Tibial artery (tissue), 4 donors: ENCODE measurements at regions not wholly inside any gene's neighbourhood (a gene's known extent, or its start where the extent isn't known, plus 50 kb on each side); places are given as distances from the start of the nearest gene placed in this dataset.

Experiments
- DNase-seq, 2 donors: peaks; one replicate each; pipeline ENCODE4 v3.0.0-alpha.2; 2019
- H3K27ac ChIP-seq, 2 donors: fragments of 200-600 bp; sonication (generic) in 1 of 2; 1 replicate in 1 of 2; 2 replicates in 1 of 2; pipeline ENCODE4 v1.5.1; 2018 to 2019; ENCODE audit warnings: mild to moderate bottlenecking in 1 of 2
- H3K27me3 ChIP-seq, 2 donors: fragments of 200-600 bp; sonication (generic) in 1 of 2; one replicate each; pipeline versions ENCODE4 v1.5.1 to v1.6.0; 2016 to 2019
- H3K36me3 ChIP-seq, 3 donors: fragments of 200-600 bp; sonication (generic) in 2 of 3; one replicate each; pipeline ENCODE4 v1.5.1; 2016 to 2019; ENCODE audit warnings: mild to moderate bottlenecking in 2 of 3
- H3K4me1 ChIP-seq, 4 donors: fragments of 200-600 bp; sonication (generic) in 2 of 4; 1 replicate in 3 of 4; 2 replicates in 1 of 4; pipeline ENCODE4 v1.5.1; 2016 to 2019
- H3K4me3 ChIP-seq, 2 donors: fragments of 200-600 bp; sonication (generic) in 1 of 2; 1 replicate in 1 of 2; 2 replicates in 1 of 2; pipeline ENCODE4 v1.5.1; 2018 to 2019; ENCODE audit warnings: mild to moderate bottlenecking in 2 of 2
- H3K9me3 ChIP-seq, 3 donors: fragments of 200-600 bp; sonication (generic) in 1 of 3; one replicate each; pipeline ENCODE4 v1.5.1; 2016 to 2019
- CTCF ChIP-seq, 2 experiments: fragments of 200-600 bp in 1 of 2; fragments of 450-650 bp in 1 of 2; IDR thresholded peaks; one replicate each; pipeline ENCODE4 v1.5.1; 2017 to 2019; ENCODE audit warnings: antibody characterized with exemption in 2 of 2, mild to moderate bottlenecking in 1 of 2, moderate library complexity in 1 of 2
- intact Hi-C: fragments of 100-400 bp; cut with DNase I; formaldehyde crosslinking; loops from one replicate; pipeline ENCODE4 v1.15.0; 2023; ENCODE audit warnings: low total_unique reads

DNA sequence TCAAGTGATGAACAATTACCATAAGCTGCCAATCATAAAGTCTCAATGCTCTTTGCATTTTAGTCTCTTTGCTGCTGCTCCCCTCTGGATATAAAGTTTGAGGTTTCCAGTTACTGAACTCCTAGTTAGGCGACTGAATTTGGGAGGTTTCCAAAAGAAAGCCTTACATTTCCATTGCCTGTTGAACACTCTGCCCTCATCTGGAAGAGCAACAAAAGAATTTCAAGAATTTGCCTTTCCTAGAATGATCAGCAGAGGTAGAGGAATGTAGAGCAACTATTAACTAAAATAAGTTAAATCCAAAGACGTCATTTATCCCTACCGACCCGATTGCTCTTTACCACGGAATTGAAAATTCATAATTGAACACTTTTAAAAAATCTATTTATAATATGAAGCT lies 53.4 kb upstream of the PRICKLE2 start:
- H3K27me3 ChIP-seq, result no peaks in the 10 kb centered on the region
- no peaks in the 10 kb centered on the region for H3K9me3 ChIP-seq
- DNase-seq, result no peak
- no peaks in the 10 kb centered on the region for H3K4me1 ChIP-seq
- no peak overlapping the region for H3K27ac ChIP-seq
- H3K36me3 ChIP-seq, result no peaks in the 10 kb centered on the region
- no peak for TF ChIP-seq CTCF (IDR thresholded peaks at IDR 0.05)
- no peak overlapping the region for H3K4me3 ChIP-seq
- intact Hi-C loops, result no loop called here

DNA sequence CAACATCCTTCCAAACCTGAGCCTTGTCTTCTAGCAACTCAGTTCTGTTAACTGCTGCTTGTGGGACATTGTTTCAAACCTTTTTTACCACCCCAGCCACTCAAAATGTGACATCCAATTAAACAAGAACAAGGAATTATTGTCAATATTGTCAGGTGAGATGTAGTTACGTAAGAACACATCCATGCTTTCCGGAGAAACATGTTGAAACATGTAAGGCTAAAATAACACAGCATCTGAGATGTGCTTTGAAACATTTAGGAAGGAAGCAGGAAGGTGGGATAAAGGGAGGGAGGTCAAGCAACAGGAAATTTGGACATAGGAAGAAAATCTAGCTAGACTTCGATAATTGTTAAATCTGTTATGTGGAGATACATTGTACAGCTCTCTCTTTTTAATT lies 50.9 kb upstream of the PRICKLE2 start:
- intact Hi-C loops, result no loop called here
- Histone ChIP-seq H3K36me3 (no peaks in the 10 kb centered on the region), H3K27me3 (no peaks in the 10 kb centered on the region), H3K27ac (no peak overlapping the region), H3K9me3 (no peaks in the 10 kb centered on the region), H3K4me3 (no peak overlapping the region), H3K4me1 (no peaks in the 10 kb centered on the region)
- DNase-seq, result no peak
- no peak for TF ChIP-seq CTCF (IDR thresholded peaks at IDR 0.05)
